T-helper 1 cell treated with Interleukin-12 subunit alpha and Interleukin-12 subunit beta and Interleukin-4 antibody, amounts not matched to agents 30 ng/mL and 1 ng/mL, for 36 hours (primary cell): ENCODE measurements at regions not wholly inside any gene's neighbourhood (a gene's known extent, or its start where the extent isn't known, plus 50 kb on each side); places are given as distances from the start of the nearest gene placed in this dataset.
"Not testable (repeated sequence)": the region's sequence is repeated elsewhere in the genome, so short reads cannot be mapped to it uniquely, and the experiment has no call there.

Experiments used
- intact Hi-C: fragments of 100-400 bp; cut with micrococcal nuclease; formaldehyde crosslinking; loops from one replicate; pipeline ENCODE4 v1.15.1; 2024

GRCh38 chr2:144673456-144673855, 153.5 kb upstream of the ZEB2 start:
- intact Hi-C loops, result no loop called here

DNA sequence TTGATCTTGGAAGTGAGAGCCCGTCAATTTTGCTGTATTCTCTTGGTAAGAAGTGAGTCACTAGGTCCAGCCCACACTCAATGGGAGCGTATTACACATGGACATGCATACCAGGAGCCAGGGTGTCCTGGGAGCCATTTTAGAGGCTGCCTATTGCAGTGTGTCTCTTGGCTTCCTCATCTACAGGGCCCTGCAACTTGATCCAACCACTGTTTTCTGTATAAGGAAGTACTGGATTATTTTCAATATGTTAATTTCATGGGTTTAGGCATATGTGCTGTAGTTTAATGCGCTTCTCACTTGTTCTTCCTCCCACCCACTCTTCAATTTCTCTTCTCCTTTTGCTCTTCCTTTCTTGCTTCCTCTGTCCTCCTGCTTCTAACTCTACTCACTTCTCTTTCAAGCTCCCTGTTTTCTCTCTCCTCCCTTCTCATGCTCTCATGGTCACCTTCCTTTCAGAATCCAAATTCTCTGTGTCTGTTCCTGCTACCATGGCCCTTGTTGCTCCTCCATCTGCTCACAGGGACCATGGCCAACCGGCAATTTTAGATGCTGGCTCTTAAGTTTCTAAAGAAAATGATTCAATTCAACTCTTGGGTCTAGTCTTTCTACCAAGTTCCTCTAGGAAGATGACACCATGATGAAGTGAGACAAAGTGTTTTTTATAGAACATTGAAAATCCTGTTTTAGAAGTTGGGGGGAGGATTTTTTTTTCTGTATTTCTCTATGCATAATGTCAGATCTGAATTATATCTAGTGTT, 152.0 kb upstream of the ZEB2 start:
- intact Hi-C loops, result no loop called here

- intact Hi-C loops, result no loop called here
Measured at GRCh38 chr2:144670738-144671137, 150.8 kb upstream of the ZEB2 start.

DNA sequence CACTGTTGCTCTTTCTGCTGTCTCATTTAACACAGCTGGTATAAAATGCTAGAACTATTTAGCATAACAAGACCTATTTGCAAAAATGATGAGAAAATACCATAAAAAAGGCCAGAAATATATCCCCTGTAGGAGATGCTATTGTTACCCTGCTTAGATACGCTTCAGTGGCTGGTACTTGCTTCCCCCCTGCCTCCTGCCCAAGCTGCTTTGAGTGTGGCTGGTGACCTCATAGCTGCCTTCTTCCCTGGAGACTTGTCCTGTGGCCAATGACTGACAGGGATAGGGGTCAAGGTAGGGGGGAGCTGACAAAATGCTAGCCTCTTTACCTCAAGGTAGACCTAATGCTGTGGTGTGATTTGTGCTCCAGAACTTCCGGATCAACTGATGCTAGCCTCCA, 150.2 kb upstream of the ZEB2 start:
- intact Hi-C loops, result no loop called here

DNA sequence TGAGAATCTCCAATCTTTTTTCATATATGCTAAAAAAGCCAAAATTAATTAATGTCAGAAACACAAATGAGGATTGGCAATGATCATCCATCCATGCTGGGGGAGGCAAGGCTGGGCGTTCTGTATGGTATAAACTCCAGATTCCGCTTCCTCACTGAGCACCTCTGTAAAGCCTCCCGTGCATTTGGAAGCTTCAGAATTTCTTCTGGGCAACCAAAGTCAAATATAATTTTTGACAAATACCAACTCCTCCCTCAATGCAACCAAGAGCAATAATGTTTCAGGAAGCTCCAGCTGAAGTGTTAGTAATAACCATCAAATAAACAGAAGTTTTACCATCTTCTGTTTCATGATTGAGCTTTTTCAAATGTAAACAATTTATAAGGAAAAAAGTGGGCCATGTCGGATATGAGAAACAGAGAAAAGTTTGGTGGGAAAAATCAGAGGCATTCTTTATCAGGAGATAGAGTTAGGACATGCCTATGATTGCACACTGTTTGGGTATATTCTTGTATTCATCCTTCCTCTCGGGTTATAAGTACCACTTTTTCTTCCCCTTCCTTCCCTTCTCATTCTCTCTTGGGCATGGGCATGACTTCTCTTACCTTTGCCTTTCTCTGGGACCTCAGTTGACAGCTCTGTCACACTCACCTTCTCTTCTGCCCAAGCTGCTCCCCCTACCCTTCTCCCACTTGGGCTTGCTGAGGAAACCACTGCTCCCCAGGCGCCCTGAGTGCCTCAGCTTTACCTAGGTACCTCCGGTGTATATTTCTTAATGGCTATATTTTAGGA, 149.5 kb upstream of the ZEB2 start:
- intact Hi-C loops, result no loop called here

GRCh38 chr2:144668493-144669110, 148.7 kb upstream of the ZEB2 start:
- intact Hi-C loops, result no loop called here

DNA sequence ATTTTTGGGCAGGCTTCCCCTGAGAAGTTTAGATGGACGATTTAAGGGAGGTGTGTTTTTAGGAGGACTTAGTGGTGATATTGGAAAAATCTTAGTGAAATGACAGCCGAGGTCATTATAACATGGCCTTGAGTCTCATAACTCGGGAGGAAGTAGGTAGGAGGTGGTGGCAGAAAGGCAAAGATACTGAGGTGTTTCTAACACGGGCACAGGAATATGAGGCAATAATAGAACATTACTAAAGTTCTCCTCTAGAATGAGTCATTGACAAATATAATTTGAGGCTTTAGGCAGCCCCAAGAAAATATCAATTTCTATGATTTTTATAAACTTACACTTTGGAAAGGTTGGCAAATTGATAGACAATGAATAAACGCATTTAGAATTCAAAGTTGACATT, 146.1 kb upstream of the ZEB2 start:
- intact Hi-C loops, result no loop called here

DNA sequence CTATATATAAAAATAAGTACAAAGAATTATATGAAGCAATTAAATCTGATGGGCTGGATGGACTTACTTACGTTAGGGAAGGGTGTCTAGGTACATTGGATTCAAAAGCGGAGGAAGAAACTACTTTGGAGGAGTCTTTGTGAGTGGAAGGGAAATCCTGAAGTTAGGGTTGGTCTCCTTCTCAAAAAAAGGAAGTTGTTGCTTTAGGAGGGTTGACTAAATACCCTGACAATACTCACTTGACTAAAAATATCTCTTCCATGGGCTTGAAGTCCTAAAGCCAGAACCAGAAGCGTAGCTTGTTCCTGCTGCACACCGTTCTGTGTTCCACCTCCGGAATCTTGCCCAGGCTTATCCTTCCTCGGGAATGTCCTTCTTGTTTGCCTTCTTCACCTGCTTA, 143.3 kb upstream of the ZEB2 start:
- intact Hi-C loops, result no loop called here

DNA sequence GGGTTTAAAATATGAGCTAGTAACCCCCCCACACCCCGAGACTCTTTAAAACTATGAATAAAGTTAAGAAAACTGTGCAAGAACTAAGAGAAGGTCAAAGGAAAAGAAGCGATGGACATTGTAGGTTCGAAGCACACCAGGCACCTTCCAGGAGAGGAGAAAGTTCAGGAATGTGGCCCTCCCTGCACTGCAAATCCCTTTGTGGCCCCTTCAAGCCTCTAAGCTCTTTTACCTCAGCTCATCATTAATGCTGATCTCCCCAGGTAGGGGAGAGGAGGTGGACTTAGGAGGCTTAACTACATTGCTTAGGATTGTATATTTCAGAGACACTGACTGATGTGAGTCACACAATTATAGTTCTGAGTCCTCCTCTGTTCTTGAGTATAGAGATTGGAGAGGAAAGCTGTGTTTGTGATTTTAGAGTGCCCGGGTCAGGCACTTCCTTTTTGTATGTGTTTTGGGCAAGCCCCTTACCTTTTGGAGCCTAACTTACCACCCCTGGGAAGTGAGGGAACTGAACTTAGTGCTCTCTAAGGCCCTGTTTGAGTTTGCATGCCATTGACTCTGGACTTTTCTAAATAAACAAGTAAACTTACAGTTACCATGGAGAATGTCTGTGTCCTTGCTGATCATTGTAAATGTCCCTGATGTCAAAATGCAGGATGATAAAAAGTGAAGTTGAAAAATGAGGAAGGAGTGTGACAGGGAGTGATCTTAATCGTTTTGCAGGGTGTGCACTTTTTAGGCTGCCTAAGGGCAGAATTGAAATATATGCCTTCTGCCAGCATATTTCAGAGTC, 140.8 kb upstream of the ZEB2 start:
- intact Hi-C loops, result no loop called here

DNA sequence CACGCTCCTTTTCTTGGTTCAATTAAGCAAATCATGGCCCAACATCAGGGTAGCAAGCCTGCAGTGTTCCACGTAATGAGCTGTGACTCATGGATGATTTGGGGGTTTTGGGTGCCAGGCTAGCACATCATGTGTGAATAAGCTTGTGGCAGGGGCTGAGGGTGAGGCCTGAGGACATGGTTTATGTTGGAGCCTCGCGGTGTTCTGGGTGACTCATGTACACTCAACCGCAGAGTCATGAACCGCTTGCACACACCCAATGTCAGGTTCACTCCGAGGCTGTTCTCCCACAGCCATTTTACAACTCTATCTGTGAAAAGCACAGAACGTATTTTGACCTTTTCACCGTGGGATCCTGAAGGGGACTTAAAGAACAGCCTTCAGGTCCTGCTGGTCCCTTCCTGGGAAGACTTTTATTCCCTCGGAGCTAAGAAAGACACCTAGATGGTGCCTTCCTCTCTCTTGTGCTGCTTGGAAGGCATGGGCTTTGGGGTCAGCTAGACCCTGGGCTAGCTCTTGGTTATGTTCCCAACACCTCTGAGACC, 139.9 kb upstream of the ZEB2 start:
- intact Hi-C loops, result no loop called here

DNA sequence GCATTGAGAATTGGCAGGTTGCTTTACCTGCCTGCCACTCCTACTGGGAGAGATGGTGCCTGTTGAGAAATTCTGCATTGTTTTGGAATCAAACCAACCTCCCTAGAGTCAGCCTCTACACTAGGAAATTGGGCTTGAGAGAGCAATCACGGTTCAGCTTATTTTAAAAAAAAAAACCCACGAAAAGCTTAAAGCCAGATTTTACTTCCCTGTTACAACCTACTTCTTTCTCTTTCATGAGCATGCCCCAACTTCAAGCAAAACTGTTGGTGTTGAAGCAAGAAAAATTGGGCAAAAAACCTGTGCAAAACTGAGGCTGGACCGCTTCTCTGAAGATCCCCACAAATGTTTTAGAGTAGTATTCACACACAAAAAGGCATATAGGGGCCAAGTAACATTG, 134.6 kb upstream of the ZEB2 start:
- intact Hi-C loops, result no loop called here

- intact Hi-C loops, result no loop called here
Measured at GRCh38 chr2:144650907-144651306, 131.0 kb upstream of the ZEB2 start.

DNA sequence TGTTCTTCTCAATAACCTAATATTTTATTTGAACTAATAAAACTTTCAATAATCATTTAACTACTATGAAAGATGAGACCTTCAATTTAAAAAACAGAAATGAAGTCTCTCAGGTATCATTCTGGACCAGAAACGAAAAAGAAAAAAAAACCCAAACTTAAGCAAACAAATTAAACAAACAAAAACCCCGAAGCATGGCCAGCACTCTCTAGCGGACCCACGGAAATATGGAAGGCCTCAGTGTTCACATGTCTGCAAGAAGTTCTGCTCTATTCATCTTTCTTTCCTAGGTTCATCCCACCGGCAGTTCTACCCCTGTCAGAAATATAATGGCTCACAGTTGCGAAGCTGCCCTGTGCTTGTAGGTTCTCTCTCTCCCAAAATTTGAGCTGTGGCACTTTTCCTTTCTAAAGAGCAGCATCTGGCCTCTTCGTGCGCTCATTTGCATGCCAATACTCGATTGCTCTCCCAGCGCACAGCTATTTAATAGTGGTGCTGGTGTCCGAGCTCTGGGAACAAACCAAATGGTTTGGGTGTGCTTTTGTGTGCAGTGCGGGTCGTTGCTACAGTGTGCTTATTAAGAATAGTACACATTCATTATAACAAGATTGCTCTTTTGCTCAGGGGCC, 129.0 kb upstream of the ZEB2 start:
- intact Hi-C loops, result no loop called here

- intact Hi-C loops, result no loop called here
Measured at GRCh38 chr2:144645083-144645778, 125.3 kb upstream of the ZEB2 start.

- intact Hi-C loops, result no loop called here
Measured at GRCh38 chr2:144644549-144644948, 124.6 kb upstream of the ZEB2 start.

DNA sequence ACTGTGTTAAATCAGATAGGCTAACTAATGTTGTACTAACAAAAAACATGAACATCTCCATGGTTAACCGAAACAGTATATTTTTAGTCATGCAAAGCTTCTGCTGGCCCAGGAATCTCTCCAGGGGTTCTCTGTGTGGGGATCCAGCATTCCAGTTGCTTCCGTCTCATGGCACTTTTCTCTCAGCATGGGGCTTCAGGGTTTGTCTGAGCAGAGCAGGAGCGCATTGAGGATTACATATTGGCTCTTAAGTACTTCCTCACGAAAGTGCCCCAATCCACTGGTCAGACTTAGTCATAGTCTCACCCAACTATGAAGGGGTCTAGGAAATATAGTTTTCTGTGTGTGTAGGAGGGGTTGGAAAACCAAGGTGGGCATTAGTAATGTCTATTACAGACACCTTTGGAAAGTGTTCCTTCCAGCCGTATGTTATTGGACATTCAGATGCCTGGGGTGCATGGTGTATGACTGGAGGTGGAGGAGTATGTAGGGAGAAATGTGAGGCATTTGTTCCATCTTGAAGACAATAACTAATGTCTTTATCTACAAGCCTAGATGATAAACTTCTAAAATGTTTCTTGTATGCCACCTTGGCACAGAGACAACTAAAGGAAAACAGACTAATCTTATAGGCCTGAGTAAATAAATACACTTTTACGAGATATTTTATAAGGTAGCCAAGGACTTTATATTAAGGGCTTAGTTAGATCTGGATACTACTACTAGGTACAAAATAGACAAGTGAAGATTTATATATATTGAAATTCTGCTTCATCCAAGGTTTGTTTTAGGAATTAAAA, 123.8 kb upstream of the ZEB2 start:
- intact Hi-C loops, result no loop called here

GRCh38 chr2:144642856-144643255, 122.9 kb upstream of the ZEB2 start:
- intact Hi-C loops, result no loop called here

DNA sequence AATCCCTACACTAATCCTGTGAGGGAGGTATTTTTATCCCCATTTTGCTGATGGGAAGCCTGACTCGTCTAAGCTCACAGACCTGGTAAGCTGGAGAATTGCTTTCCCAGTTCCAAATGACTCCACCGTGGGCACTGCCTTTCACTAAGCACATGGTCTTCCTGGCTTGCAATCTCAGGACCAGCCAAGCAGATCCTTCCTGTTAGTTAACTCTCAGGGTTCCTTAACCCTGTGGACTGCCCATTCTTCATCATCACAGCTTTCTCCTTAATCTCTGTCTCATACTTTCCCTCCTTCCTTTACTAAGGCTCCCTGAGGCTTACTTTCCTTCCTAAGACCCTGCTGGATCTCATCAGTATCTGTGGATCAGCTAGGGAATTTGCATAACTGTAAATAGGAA, 122.2 kb upstream of the ZEB2 start:
- intact Hi-C loops, result no loop called here

DNA sequence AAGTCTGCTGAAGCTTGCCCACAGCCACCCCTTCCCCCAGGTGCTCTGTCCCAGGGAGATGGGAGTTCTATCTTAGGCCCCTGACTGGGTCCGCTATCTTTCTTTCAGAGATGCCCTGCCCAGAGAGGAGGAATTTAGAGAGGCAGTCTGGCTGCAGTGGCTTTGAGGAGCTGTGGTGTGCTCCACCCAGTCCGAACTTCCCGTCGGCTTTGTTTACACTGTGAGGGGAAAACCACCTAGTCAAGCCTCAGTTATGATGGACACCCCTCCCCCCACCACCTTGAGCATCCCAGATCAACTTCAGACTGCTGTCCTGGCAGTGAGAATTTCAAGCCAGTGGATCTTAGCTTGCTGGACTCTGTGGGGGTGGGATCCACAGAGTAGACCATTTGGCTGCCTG, 118.3 kb upstream of the ZEB2 start:
- intact Hi-C loops, result not testable (repeated sequence)
